Nephron progenitor cell (in vitro differentiated cells): ENCODE measurements at regions not wholly inside any gene's neighbourhood (a gene's known extent, or its start where the extent isn't known, plus 50 kb on each side); places are given as distances from the start of the nearest gene placed in this dataset.

Experiments
- DNase-seq: peaks from one replicate; pipeline ENCODE4 v3.0.0; 2021
- H3K27ac Mint-ChIP-seq: 2 replicates; pipeline ENCODE4 v1.8.0; 2021; ENCODE audit warnings: mild to moderate bottlenecking, moderate library complexity, mixed read lengths
- H3K27me3 Mint-ChIP-seq: 2 replicates; pipeline ENCODE4 v1.8.0; 2021; ENCODE audit warnings: mild to moderate bottlenecking, low read depth, mixed read lengths; ENCODE audit not compliant: poor library complexity
- H3K36me3 Mint-ChIP-seq: 2 replicates; pipeline ENCODE4 v1.8.0; 2021; ENCODE audit warnings: low read depth, mixed read lengths
- H3K4me1 Mint-ChIP-seq: 2 replicates; pipeline ENCODE4 v1.8.0; 2021; ENCODE audit warnings: mixed read lengths
- H3K4me3 Mint-ChIP-seq: 2 replicates; pipeline ENCODE4 v1.8.0; 2021; ENCODE audit warnings: mild to moderate bottlenecking, moderate library complexity, mixed read lengths
- H3K9me3 Mint-ChIP-seq: 2 replicates; pipeline ENCODE4 v1.8.0; 2021; ENCODE audit warnings: mild to moderate bottlenecking, moderate library complexity, mixed read lengths
- CTCF ChIP-seq: fragments of 200-600 bp; sonication (generic); IDR thresholded peaks from 2 replicates; pipeline ENCODE4 v1.5.0; 2021; ENCODE audit warnings: antibody characterized with exemption

GRCh38 chr3:40618158-40618557 lies 93.4 kb downstream of the ZNF621 start:
- Mint-ChIP-seq H3K36me3 (no peaks in the 10 kb centered on the region), H3K9me3 (no peaks in the 10 kb centered on the region), H3K4me3 (no peak overlapping the region), H3K27ac (no peak overlapping the region), H3K4me1 (peaks cover 18% of the 10 kb centered on the region), H3K27me3 (peaks cover 36% of the 10 kb centered on the region)
- no peak for TF ChIP-seq CTCF
- DNase-seq = no peak

- TF ChIP-seq CTCF = no peak
- no peak for DNase-seq
- Mint-ChIP-seq H3K4me3 (no peak overlapping the region), H3K36me3 (no peaks in the 10 kb centered on the region), H3K9me3 (no peaks in the 10 kb centered on the region), H3K27ac (no peak overlapping the region), H3K4me1 (peaks cover 11% of the 10 kb centered on the region), H3K27me3 (peaks cover 28% of the 10 kb centered on the region)
Observed at GRCh38 chr3:40620151-40620550, 95.4 kb downstream of the ZNF621 start.

GRCh38 chr3:40621252-40621651 lies 96.5 kb downstream of the ZNF621 start:
- H3K27ac Mint-ChIP-seq = no peak overlapping the region
- DNase-seq = no peak
- no peak overlapping the region for H3K4me3 Mint-ChIP-seq
- H3K27me3 Mint-ChIP-seq = peaks cover 22% of the 10 kb centered on the region
- no peaks in the 10 kb centered on the region for H3K9me3 Mint-ChIP-seq
- no peaks in the 10 kb centered on the region for H3K36me3 Mint-ChIP-seq
- no peak for TF ChIP-seq CTCF
- H3K4me1 Mint-ChIP-seq = no peaks in the 10 kb centered on the region

- Mint-ChIP-seq H3K36me3 (peaks cover 1% of the 10 kb centered on the region), H3K4me3 (no peak overlapping the region), H3K27ac (no peak overlapping the region), H3K9me3 (peaks cover 4% of the 10 kb centered on the region), H3K4me1 (no peaks in the 10 kb centered on the region), H3K27me3 (peaks cover 9% of the 10 kb centered on the region)
- no peak for DNase-seq
- no peak for TF ChIP-seq CTCF
Observed at GRCh38 chr3:40623567-40623966, 98.8 kb downstream of the ZNF621 start.

DNA sequence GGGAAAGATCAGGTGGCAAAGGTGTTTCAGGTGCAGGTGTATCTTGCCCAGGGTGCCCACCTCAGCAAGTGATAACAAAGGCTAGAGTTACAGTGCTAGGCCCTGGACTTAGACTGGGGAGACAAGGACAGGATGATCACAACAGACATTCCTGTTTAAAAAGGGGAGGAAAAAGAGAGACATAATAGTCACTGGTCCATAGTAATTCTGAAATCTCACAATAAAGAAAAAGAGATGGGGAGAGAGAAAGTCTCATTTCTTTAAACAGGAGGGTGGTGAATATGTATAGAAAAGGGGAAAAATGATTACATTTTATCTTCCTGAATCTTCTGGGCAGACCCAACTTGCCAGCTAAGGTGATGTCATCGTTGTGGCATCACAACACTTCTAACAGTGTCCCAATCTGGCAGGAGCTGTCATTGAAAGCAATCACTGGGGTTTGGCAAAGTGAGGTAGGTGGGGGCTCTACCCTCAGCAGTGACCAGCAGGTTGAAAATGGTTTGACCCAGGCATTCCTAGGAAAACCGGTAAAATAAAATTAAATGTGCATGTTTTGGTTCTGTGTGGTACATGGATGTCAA lies 99.5 kb downstream of the ZNF621 start:
- Mint-ChIP-seq H3K4me1 (no peaks in the 10 kb centered on the region), H3K9me3 (peaks cover 10% of the 10 kb centered on the region), H3K27me3 (peaks cover 9% of the 10 kb centered on the region), H3K4me3 (no peak overlapping the region), H3K27ac (no peak overlapping the region), H3K36me3 (peaks cover 3% of the 10 kb centered on the region)
- no peak for DNase-seq
- TF ChIP-seq CTCF = no peak

GRCh38 chr3:40627095-40627494 lies 102.3 kb downstream of the ZNF621 start:
- peaks cover 12% of the 10 kb centered on the region for H3K27me3 Mint-ChIP-seq
- no peak overlapping the region for H3K27ac Mint-ChIP-seq
- H3K9me3 Mint-ChIP-seq = peaks cover 34% of the 10 kb centered on the region

More at GRCh38 chr3:40627095-40627494, 102.3 kb downstream of the ZNF621 start:
- no peak overlapping the region for H3K4me3 Mint-ChIP-seq
- peaks cover 3% of the 10 kb centered on the region for H3K36me3 Mint-ChIP-seq
- no peaks in the 10 kb centered on the region for H3K4me1 Mint-ChIP-seq
- no peak for DNase-seq
- TF ChIP-seq CTCF = no peak
